H9 (cell line): ENCODE measurements at regions not wholly inside any gene's neighbourhood (a gene's known extent, or its start where the extent isn't known, plus 50 kb on each side); places are given as distances from the start of the nearest gene placed in this dataset.

Experiments used
- DNase-seq: peaks from one replicate; pipeline ENCODE4 v3.0.0-alpha.2; 2017
- H2AFZ ChIP-seq: one replicate; pipeline ENCODE4 v1.6.1; 2013; ENCODE audit warnings: mild to moderate bottlenecking, low read length, control low read depth, moderate library complexity
- H2AK5ac ChIP-seq: 2 replicates; pipeline ENCODE4 v1.6.1; 2013; ENCODE audit warnings: low read length, control low read depth, mixed read lengths; ENCODE audit not compliant: insufficient read length
- H2BK120ac ChIP-seq: one replicate; pipeline ENCODE4 v1.6.1; 2013; ENCODE audit warnings: low read depth, mild to moderate bottlenecking, low read length, control low read depth, inconsistent platforms; ENCODE audit not compliant: poor library complexity, severe bottlenecking
- H2BK12ac ChIP-seq: 2 replicates; pipeline ENCODE4 v1.6.1; 2013; ENCODE audit warnings: low read length, control low read depth, mixed read lengths, low read depth; ENCODE audit not compliant: insufficient read length
- H2BK15ac ChIP-seq: 2 replicates; pipeline ENCODE4 v1.6.1; 2013; ENCODE audit warnings: low read depth, low read length, control low read depth
- H2BK20ac ChIP-seq: one replicate; pipeline ENCODE4 v1.6.1; 2013; ENCODE audit warnings: low read depth, mild to moderate bottlenecking, low read length, control low read depth, inconsistent platforms; ENCODE audit not compliant: poor library complexity, severe bottlenecking
- H2BK5ac ChIP-seq: 2 replicates; pipeline ENCODE4 v1.6.1; 2013; ENCODE audit warnings: low read length, control low read depth, mixed read lengths; ENCODE audit not compliant: insufficient read length
- H3K14ac ChIP-seq: 2 replicates; pipeline ENCODE4 v1.6.1; 2013; ENCODE audit warnings: low read length, control low read depth; ENCODE audit not compliant: insufficient read depth
- H3K18ac ChIP-seq: 2 replicates; pipeline ENCODE4 v1.6.1; 2013; ENCODE audit warnings: low read depth, mild to moderate bottlenecking, mixed read lengths, low read length, control low read depth; ENCODE audit not compliant: insufficient read length
- H3K23ac ChIP-seq: 2 replicates; pipeline ENCODE4 v1.6.1; 2013; ENCODE audit warnings: low read length, control low read depth, mixed read lengths, low read depth; ENCODE audit not compliant: insufficient read length
- H3K23me2 ChIP-seq: 2 replicates; pipeline ENCODE4 v1.6.1; 2013; ENCODE audit warnings: low read depth, mild to moderate bottlenecking, mixed read lengths, low read length, control low read depth; ENCODE audit not compliant: insufficient read length, poor library complexity, severe bottlenecking
- H3K27ac ChIP-seq: 2 replicates; pipeline ENCODE4 v1.5.1; 2013; ENCODE audit warnings: low read length, control low read depth, mixed read lengths, low read depth; ENCODE audit not compliant: insufficient read length
- H3K27me3 ChIP-seq: 2 replicates; pipeline ENCODE4 v1.6.1; 2013; ENCODE audit warnings: low read length, control low read depth, inconsistent platforms; ENCODE audit not compliant: insufficient read depth
- H3K4ac ChIP-seq: 2 replicates; pipeline ENCODE4 v1.6.1; 2013; ENCODE audit warnings: low read depth, mild to moderate bottlenecking, control low read depth, inconsistent platforms, low read length, moderate library complexity
- H3K4me1 ChIP-seq: 2 replicates; pipeline ENCODE4 v1.6.1; 2013; ENCODE audit warnings: low read length, control low read depth, inconsistent platforms; ENCODE audit not compliant: insufficient read depth
- H3K4me2 ChIP-seq: 2 replicates; pipeline ENCODE4 v1.6.1; 2013; ENCODE audit warnings: low read length, control low read depth, mixed read lengths; ENCODE audit not compliant: insufficient read length, insufficient read depth
- H3K56ac ChIP-seq: 2 replicates; pipeline ENCODE4 v1.6.1; 2013; ENCODE audit warnings: low read depth, mild to moderate bottlenecking, mixed read lengths, low read length, control low read depth; ENCODE audit not compliant: insufficient read length
- H3K79me1 ChIP-seq: 2 replicates; pipeline ENCODE4 v1.6.1; 2013; ENCODE audit warnings: low read depth, mild to moderate bottlenecking, moderate library complexity, low read length, control low read depth, inconsistent platforms; ENCODE audit not compliant: insufficient read depth, poor library complexity, severe bottlenecking
- H3K79me2 ChIP-seq: 2 replicates; pipeline ENCODE4 v1.6.1; 2013; ENCODE audit warnings: low read length, control low read depth, inconsistent platforms; ENCODE audit not compliant: insufficient read depth
- H3K9ac ChIP-seq: 2 replicates; pipeline ENCODE4 v1.6.1; 2013; ENCODE audit warnings: low read length, control low read depth, mixed read lengths; ENCODE audit not compliant: insufficient read length; ENCODE audit errors: extremely low read depth
- H3K9me3 ChIP-seq: one replicate; pipeline ENCODE4 v1.6.1; 2013; ENCODE audit warnings: low read depth, low read length, inconsistent platforms; ENCODE audit not compliant: control insufficient read depth
- H3T11ph ChIP-seq: one replicate; pipeline ENCODE4 v1.6.1; 2013; ENCODE audit warnings: mild to moderate bottlenecking, low read length, control low read depth, inconsistent platforms
- H4K20me1 ChIP-seq: one replicate; pipeline ENCODE4 v1.6.1; 2013; ENCODE audit not compliant: control insufficient read depth, insufficient read length, insufficient read depth
- H4K5ac ChIP-seq: 2 replicates; pipeline ENCODE4 v1.6.1; 2013; ENCODE audit warnings: low read depth, mild to moderate bottlenecking, mixed read lengths, low read length, control low read depth; ENCODE audit not compliant: insufficient read length
- H4K8ac ChIP-seq: replicated peaks from 2 replicates; pipeline ENCODE4 v1.6.1; 2013; ENCODE audit warnings: low read length, control low read depth, mixed read lengths, low read depth; ENCODE audit not compliant: insufficient read length
- H4K91ac ChIP-seq: 2 replicates; pipeline ENCODE4 v1.6.1; 2013; ENCODE audit warnings: low read depth, mild to moderate bottlenecking, moderate library complexity, mixed read lengths, low read length, control low read depth; ENCODE audit not compliant: insufficient read length
- H3K27ac Mint-ChIP-seq, 3 experiments: 2 replicates in 2 of 3; 3 replicates in 1 of 3; pipeline ENCODE4 v1.8.0; 2020 to 2021; ENCODE audit warnings: mixed read lengths in 3 of 3, mild to moderate bottlenecking in 1 of 3, moderate library complexity in 1 of 3
- H3K27me3 Mint-ChIP-seq: 2 replicates; pipeline ENCODE4 v1.8.0; 2021; ENCODE audit warnings: low read depth, mild to moderate bottlenecking, moderate library complexity, mixed read lengths
- H3K36me3 Mint-ChIP-seq, 3 experiments: 2 replicates in 2 of 3; 3 replicates in 1 of 3; pipeline ENCODE4 v1.8.0; 2020 to 2021; ENCODE audit warnings: low read depth in 3 of 3, mixed read lengths in 3 of 3; ENCODE audit not compliant: insufficient read depth in 1 of 3
- H3K4me1 Mint-ChIP-seq, 2 experiments: 2 replicates each; pipeline ENCODE4 v1.8.0; 2020; ENCODE audit warnings: mixed read lengths in 2 of 2
- H3K4me3 Mint-ChIP-seq, 2 experiments: 2 replicates in 1 of 2; 3 replicates in 1 of 2; pipeline ENCODE4 v1.8.0; 2020 to 2021; ENCODE audit warnings: mild to moderate bottlenecking in 2 of 2, mixed read lengths in 2 of 2, moderate library complexity in 1 of 2
- H3K9me3 Mint-ChIP-seq, 2 experiments: 2 replicates in 1 of 2; 3 replicates in 1 of 2; pipeline ENCODE4 v1.8.0; 2020; ENCODE audit warnings: mild to moderate bottlenecking in 2 of 2, mixed read lengths in 2 of 2, moderate library complexity in 1 of 2
- CTCF ChIP-seq: fragments of 200-600 bp; sonication (generic); conservative IDR thresholded peaks from 3 replicates; pipeline ENCODE4 v1.8.0; 2021; ENCODE audit warnings: antibody characterized with exemption, mild to moderate bottlenecking
- WGBS: extraction: QIAGEN DNeasy Blood & Tissue Kit; methylation state at CpG from one replicate; pipeline ENCODE4 v1.1.7; 2013; ENCODE audit warnings: missing lambda C conversion rate, low lambda C conversion rate, mixed read lengths; ENCODE audit not compliant: insufficient read length; ENCODE audit errors: extremely low coverage; 5-methylcytosine and 5-hydroxymethylcytosine counted together

DNA sequence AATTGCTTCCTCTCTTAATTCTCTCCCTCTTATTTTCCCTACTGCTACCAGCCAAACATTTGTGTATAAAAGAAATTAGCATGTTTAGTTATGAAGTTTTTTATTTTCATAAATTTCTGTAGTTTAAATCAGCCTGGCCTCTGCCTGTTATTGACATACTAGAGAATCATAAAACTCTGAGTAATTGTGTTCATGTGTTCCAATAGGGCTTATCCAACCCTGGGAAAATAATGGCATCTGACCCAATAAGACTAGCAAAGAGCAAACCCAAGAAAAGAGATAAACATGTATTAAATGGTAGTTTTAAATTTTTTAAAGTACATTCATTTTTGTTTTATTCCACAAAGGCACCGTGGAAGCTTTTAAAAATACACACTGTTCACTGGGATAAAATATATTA lies 404.3 kb downstream of the HLX start:
- Histone ChIP-seq H2BK15ac (no peak overlapping the region), H2BK5ac (no peak overlapping the region), H2AFZ (no peak overlapping the region), H3K4me2 (no peak overlapping the region), H3K23me2 (no peaks in the 10 kb centered on the region), H3K4me1 (no peaks in the 10 kb centered on the region), H3K18ac (no peak overlapping the region), H3K14ac (no peak overlapping the region), H3K9me3 (no peaks in the 10 kb centered on the region), H3K79me1 (no peaks in the 10 kb centered on the region), H3K79me2 (no peaks in the 10 kb centered on the region), H4K5ac (no peak overlapping the region), H4K91ac (no peak overlapping the region), H3K9ac (no peak overlapping the region), H3K4ac (no peak overlapping the region), H2AK5ac (no peak overlapping the region), H3K27me3 (no peaks in the 10 kb centered on the region), H4K20me1 (no peaks in the 10 kb centered on the region), H2BK20ac (no peak overlapping the region), H3K23ac (no peak overlapping the region), H2BK120ac (no peak overlapping the region), H2BK12ac (no peak overlapping the region), H3T11ph (no peak overlapping the region), H3K56ac (no peak overlapping the region), H4K8ac (no peak overlapping the region), H3K27ac (no peak overlapping the region)
- H3K36me3 Mint-ChIP-seq: peaks cover 0 to 10% (median 4%) of the 10 kb centered on the region in 3 experiments; a peak in 4 of 7 replicates
- TF ChIP-seq CTCF: no peak
- no peak overlapping the region for H3K27ac Mint-ChIP-seq
- H3K4me1 Mint-ChIP-seq: peaks cover 9 to 11% of the 10 kb centered on the region in 2 experiments
- no peaks in the 10 kb centered on the region for H3K27me3 Mint-ChIP-seq
- H3K9me3 Mint-ChIP-seq: peaks cover 8 to 12% of the 10 kb centered on the region in 2 experiments; a peak in 4 of 5 replicates
- no peak overlapping the region for H3K4me3 Mint-ChIP-seq
- no CpG with 5 or more reads among the region's 1 CpG for WGBS
- no peak for DNase-seq
